GM18907 (cell line): ENCODE measurements at regions not wholly inside any gene's neighbourhood (a gene's known extent, or its start where the extent isn't known, plus 50 kb on each side); places are given as distances from the start of the nearest gene placed in this dataset.

ENCODE experiments used
- ATAC-seq: cut with Tn5 transposase; IDR thresholded peaks from one replicate; pipeline ENCODE4 v1.9.1; 2021; ENCODE audit warnings: mild to moderate bottlenecking, moderate library complexity; ENCODE audit not compliant: unreplicated experiment

- ATAC-seq: no peak
Measured at GRCh38 chr3:44072601-44073540, 168.8 kb upstream of the TOPAZ1 start.

GRCh38 chr3:44074181-44074580 is 167.5 kb upstream of the TOPAZ1 start:
- no peak for ATAC-seq

DNA sequence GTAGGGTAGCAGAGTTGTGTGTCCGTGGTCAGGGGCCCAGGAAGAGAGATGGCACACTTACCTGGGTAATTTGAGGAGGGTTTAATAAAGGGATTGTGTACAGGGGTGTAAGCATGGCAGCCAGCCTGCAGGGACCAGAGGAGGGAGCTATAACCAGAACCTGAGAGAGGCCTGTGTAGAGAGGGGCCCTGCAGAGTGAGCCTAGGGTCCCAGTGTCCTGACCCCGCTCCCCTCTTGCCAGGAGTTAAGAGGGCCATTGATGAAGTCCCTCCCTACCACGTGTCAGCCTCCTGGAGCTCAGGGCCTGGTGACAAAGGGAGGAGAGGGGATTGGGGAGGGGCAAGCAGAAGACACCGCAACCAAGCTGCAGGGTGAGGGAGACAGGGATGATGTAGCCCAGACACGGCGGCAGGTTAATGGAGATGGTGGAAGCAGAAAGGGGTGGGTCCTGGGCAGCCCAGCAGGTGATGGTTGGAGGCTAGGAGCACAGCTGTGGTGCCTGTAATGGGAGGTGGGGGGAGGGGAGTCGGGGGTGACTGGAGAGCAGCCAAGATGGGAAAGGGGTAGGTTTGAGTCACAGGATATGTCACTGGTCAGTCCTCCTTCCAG is 165.4 kb upstream of the TOPAZ1 start:
- no peak for ATAC-seq

DNA sequence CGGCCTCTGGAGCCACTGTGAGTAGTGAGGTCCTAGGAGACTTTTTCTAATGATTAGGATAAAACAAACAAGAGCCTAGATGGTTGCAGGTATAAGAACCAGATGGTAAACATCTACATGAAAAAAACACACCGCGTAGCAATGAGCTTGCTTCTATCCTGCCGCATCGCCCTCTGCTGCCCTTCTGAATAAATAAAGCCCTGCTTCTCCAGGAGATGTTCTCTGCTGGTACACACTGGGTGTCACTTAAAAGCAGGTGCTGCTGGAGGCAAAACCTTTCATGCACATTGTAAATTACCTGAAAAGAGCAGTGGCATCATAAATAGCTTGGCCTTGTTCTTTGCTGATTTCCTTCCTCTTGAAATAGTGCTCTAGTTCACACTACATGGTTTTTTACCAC is 164.4 kb upstream of the TOPAZ1 start:
- no peak for ATAC-seq

GRCh38 chr3:44078863-44079262 is 162.8 kb upstream of the TOPAZ1 start:
- no peak for ATAC-seq

DNA sequence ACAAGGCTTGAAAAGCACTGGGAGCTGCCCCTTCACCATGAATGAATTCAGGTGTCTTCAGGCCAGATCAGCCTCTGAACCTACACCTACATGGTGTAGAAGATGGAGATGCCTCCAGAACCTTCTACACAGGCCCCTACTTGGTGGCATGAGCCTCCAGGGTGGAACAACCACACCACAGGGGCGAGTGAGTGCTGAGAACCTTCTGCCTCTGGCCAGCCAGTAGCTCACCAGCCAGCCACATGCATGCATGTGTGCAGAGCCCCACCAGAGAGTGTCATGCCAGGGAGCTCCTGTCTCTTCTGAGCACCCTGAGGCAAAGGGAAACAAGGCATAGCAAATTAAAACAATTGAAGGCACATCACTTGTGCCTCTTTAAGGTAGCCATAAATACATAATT is 161.8 kb upstream of the TOPAZ1 start:
- ATAC-seq: no peak

- ATAC-seq: no peak
Measured at GRCh38 chr3:44080474-44081072, 161.1 kb upstream of the TOPAZ1 start.

DNA sequence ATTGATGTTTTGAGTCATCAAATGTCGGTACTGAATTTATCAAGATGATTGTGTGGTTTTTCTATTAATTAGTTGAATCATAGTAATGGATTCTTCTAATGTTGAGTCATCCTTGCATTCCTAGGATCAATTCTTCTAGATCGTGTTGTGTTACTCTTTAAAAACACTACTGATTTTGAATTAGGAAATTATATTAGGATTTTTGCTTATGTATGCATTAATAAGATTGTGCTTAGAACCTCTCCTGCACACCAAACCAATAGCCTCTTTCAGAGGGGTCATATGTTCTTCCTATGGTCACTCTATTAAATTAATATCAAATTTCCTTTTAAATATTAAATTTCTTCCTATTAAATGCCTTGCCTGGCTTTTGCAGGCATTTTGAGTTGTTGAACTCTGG is 151.7 kb upstream of the TOPAZ1 start:
- ATAC-seq: no peak

DNA sequence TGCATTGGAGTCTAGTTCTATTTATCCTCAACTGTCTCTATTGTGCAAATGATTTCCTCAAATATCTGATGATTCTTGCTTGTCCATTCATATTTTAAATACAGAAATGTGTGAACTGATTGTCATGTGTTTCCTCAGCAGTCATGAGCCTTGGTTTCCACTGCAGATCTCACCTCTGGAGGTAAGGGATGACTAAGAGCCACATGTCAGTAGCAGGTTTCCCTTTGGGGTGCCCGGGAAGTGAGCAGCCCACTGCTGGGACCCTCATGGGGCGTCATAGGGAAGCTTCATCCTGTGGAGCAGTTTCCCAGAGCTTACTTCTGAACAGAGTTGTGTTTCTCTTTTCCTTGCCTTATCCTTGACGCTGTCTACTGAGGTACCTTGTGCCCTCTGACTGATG is 149.2 kb upstream of the TOPAZ1 start:
- ATAC-seq: no peak

- ATAC-seq: no peak
Measured at GRCh38 chr3:44093531-44093930, 148.2 kb upstream of the TOPAZ1 start.

DNA sequence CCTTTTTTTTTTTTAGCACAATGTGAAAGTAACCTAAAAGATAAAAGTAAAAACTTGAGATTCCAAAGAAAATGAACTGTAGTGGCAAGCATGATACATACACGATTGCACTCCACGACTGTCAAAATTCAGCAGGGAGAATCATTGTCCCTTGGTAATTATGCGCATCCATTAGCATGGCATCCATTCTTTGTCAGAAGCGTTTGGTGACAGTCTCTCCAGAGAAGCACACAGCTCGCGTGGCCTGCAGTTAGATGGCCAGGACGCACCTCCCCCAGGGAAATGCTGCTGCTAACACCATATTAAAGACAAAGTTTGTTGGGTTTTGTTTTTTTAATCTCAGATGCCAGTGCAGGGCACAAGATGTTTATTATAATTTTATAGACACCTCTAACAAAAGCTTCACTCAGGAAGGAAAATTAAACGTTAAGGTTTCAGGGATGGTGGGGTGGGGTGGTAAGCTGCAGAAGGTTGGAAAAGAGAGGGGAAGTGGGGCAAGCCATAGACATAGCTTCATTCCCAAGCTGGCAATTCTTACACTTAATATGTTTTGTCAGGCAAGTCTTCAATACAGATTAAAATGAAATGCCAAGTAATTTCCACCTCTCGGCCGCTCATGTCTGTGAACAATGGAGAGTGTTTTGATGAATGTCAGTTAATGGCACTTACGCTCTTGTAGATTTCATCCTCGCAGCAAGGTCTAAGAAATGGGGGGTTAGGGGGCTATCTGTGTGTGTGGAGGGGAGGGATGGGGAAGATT is 142.8 kb upstream of the TOPAZ1 start:
- no peak for ATAC-seq

- no peak for ATAC-seq
Measured at GRCh38 chr3:44099566-44100297, 142.0 kb upstream of the TOPAZ1 start.

- ATAC-seq: no peak
Measured at GRCh38 chr3:44100298-44100695, 141.4 kb upstream of the TOPAZ1 start.

DNA sequence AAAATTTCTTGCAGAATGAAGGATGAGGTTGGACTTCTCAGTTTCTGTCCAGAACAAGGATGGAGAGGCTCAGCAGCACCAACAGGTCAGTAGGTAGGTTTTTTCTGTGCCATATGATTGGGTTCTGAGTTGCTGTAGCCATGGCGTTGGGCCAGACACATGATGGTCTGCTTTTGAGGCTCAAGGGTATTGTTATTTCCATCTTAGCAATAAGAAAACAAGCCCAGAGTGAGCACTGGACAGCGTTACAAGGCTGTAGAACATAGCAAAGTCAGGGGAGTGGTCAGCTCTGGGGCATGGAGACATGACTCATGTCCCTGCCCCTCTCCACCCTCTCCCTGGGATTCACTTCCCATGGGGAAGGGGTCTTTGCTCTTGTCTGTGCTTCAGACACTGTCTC is 137.6 kb upstream of the TOPAZ1 start:
- ATAC-seq: no peak

DNA sequence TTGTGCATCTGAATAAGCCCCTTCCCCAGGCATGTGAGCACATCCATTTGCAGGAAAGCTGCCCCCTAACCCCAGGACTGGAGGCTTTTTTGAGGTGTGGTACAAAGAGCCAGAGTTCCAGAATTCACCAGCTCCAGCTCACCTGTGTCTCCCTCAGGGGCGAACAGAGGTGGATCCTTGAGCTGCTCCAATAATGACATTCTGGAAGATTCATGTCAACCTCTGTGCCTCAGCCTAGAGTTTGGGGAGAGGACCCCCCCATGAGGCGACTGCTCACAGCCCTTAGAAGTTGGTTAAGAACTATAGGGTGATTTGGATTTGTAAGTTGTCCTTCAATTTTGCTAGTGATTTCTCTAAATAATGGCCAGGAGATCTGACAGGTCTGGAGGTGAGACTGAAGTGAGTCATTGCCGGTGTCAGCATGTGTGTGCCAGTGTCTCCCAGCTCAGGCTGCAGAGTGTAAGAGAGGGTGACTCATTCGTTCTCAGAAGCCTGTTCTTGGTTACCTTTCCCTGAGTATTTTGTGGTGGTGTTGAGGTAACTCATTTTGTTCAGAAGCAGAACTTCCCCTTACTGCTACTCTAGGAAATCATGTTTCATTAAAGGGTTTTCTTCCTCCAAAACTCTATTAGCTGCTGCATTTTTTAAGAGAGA is 136.9 kb upstream of the TOPAZ1 start:
- peak; percentile 90 for ATAC-seq

- no peak for ATAC-seq
Measured at GRCh38 chr3:44105571-44105970, 136.1 kb upstream of the TOPAZ1 start.

DNA sequence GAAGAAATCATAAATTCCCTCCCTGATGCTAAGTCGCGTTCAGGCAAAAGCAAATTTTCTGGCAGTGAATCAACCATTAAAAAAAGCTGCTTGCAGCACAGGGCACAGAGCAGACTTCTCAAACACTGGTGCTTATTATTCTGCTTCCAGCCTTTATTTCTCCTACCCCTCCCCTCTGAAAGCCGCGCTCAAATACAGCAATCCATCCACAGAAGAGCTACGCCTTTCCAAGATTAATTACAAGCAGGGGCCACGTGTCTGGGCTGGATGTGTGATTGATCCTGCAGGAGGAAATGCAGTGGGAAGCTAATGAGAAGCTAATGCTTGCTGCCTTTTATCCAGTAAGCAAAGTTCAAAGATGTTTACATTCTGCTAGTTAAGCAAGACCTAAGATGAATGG is 134.9 kb upstream of the TOPAZ1 start:
- ATAC-seq: no peak

DNA sequence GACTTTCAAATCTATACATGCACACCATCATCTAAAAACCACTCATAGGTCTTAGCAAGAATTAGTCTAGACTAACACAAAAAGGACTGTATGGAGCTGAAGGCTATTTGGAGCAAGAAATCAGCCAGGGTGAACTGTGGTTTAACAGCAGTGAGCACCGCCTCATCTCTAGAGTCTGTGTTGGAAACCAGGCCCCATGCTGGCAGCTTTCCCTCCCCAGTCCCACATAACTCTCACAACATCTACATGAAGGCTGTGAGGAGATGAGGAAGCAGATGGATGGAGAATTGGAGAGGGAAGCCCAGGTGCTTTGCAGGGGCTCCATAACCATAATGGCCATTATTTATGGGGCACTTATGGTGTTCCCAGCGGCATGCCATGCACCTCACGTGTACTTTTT is 133.2 kb upstream of the TOPAZ1 start:
- ATAC-seq: no peak

- no peak for ATAC-seq
Measured at GRCh38 chr3:44109771-44110361, 131.8 kb upstream of the TOPAZ1 start.

GRCh38 chr3:44110648-44111047 is 131.0 kb upstream of the TOPAZ1 start:
- no peak for ATAC-seq
